ENCODE measurements at regions not wholly inside any gene's neighbourhood (a gene's known extent, or its start where the extent isn't known, plus 50 kb on each side); places are given as distances from the start of the nearest gene placed in this dataset.

DNA sequence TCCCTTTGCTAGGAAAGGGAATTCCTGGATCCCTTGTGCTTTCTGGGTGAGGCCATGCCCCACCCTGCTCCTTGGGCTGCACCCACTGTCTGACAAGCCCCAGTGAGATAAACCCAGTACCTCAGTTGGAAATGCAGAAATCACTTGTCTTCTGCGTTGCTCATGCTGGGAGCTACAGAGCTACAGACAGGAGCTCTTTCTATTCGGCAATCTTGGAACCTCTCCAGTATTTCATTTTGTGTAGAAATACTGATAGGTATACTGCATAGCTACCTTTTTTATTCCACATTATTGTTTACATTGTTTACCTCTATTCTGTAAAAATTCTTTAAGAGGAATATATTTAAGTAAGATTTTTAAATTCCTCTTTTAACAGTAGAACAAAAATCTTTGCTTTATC is 302.5 kb upstream of the SLITRK5 start:
- Histone ChIP-seq H3K27me3 (ENCODE audit: insufficient read depth in 3 of 3, low read length in 2 of 3) (no peaks in the 10 kb centered on the region), H3K36me3 (ENCODE audit: insufficient read depth in 1 of 2, low read depth in 1 of 2) (no peaks in the 10 kb centered on the region), H3K4me3 (no peak overlapping the region), H3K27ac (no peak overlapping the region), H3K9me3 (no peaks in the 10 kb centered on the region), H3K4me1 (no peaks in the 10 kb centered on the region)
- TF ChIP-seq, protein P1, sequence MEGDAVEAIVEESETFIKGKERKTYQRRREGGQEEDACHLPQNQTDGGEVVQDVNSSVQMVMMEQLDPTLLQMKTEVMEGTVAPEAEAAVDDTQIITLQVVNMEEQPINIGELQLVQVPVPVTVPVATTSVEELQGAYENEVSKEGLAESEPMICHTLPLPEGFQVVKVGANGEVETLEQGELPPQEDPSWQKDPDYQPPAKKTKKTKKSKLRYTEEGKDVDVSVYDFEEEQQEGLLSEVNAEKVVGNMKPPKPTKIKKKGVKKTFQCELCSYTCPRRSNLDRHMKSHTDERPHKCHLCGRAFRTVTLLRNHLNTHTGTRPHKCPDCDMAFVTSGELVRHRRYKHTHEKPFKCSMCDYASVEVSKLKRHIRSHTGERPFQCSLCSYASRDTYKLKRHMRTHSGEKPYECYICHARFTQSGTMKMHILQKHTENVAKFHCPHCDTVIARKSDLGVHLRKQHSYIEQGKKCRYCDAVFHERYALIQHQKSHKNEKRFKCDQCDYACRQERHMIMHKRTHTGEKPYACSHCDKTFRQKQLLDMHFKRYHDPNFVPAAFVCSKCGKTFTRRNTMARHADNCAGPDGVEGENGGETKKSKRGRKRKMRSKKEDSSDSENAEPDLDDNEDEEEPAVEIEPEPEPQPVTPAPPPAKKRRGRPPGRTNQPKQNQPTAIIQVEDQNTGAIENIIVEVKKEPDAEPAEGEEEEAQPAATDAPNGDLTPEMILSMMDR (IDR thresholded peaks at IDR 0.05) = no peak
- DNase-seq (no peak), ATAC-seq (no peak)
- 94 to 97% (median 94%) methylated on average over 2 of the region's 2 CpGs for WGBS, 3 donors
- intact Hi-C loops (cut with DNase I) = no loop called here

DNA sequence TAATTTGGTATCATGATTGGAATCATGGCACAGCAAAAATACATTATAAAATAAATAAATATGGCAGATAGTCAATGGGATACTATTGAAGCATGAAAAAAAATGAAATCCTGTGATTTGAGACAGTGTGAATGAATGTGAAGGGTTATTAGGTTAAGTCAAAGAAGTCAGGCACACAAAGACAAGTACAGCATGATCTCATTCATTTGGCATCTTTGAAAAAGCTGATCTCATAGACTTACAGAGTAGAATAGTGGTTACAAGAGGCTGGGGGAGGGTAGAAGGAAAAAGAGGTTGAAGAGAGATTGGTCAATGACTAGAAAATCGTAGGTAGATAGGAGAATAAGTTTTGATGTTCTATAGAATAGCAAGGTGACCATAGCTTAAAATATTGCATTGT is 295.1 kb upstream of the SLITRK5 start:
- no peak for DNase-seq
- no peak for ATAC-seq
- no peak overlapping the region for H3K4me3 ChIP-seq
- no peak overlapping the region for H3K27ac ChIP-seq
- no peaks in the 10 kb centered on the region for H3K27me3 ChIP-seq (ENCODE audit: insufficient read depth in 3 of 3, low read length in 2 of 3)
- WGBS, 3 donors = 82 to 93% (median 86%) methylated on average over 1 of the region's 1 CpG
- no peaks in the 10 kb centered on the region for H3K4me1 ChIP-seq
- H3K36me3 ChIP-seq (ENCODE audit: insufficient read depth in 1 of 2, low read depth in 1 of 2) = no peaks in the 10 kb centered on the region
- TF ChIP-seq, protein P1 (IDR thresholded peaks at IDR 0.05) = no peak
- intact Hi-C loops (cut with DNase I) = no loop called here
- H3K9me3 ChIP-seq = no peaks in the 10 kb centered on the region

DNA sequence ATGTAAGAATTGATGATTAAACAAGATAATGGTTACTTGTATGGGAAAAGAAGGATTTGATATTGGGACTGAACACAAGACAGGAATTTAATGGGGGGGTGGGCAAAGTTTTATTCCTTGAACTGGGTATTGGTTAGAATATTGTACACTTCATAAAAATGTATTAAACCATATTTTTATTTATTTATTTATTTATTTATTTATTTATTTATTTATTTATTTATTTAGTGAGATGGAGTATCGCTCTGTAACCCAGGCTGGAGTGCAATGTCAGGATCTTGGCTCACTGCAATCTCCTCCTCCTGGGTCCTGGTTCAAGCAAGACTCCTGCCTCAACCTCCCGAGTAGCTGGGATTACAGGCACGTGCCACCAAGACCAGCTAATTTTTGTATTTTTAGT is 287.1 kb upstream of the SLITRK5 start:
- 91 to 98% (median 92%) methylated on average over 3 of the region's 3 CpGs for WGBS, 3 donors
- intact Hi-C loops (cut with DNase I) = no loop called here

DNA sequence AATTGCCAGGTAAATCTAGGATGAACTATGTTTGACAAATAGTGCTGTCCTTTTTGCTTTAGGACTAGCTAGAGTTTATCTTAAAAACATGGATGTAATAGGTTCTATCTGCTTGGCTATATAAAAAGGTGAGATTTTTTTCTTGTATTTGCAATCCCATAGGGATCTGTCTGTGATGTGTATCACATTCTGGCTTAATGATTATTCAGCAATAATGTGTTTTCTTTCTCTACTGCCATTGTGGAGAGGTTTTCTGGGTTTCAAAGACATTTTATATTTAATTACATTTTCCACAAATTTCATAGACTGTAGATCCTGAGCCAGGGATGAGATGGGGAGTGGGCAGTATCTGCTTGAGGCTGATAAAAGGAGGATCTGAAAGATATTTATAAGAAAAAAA is 277.8 kb upstream of the SLITRK5 start:
- Histone ChIP-seq H3K9me3 (no peaks in the 10 kb centered on the region), H3K36me3 (ENCODE audit: insufficient read depth in 1 of 2, low read depth in 1 of 2) (no peaks in the 10 kb centered on the region), H3K27ac (no peak overlapping the region), H3K4me3 (no peak overlapping the region), H3K4me1 (no peaks in the 10 kb centered on the region), H3K27me3 (ENCODE audit: insufficient read depth in 3 of 3, low read length in 2 of 3) (no peaks in the 10 kb centered on the region)
- DNase-seq (no peak), ATAC-seq (no peak)
- TF ChIP-seq, protein P1 (IDR thresholded peaks at IDR 0.05) = no peak
- intact Hi-C loops (cut with DNase I) = no loop called here

More for the DNA sequence above, 287.1 kb upstream of the SLITRK5 start:
- Histone ChIP-seq H3K9me3 (no peaks in the 10 kb centered on the region), H3K4me1 (no peaks in the 10 kb centered on the region), H3K4me3 (no peak overlapping the region), H3K36me3 (ENCODE audit: insufficient read depth in 1 of 2, low read depth in 1 of 2) (no peaks in the 10 kb centered on the region), H3K27me3 (ENCODE audit: insufficient read depth in 3 of 3, low read length in 2 of 3) (no peaks in the 10 kb centered on the region), H3K27ac (no peak overlapping the region)
- no peak for ATAC-seq
- TF ChIP-seq, protein P1 (IDR thresholded peaks at IDR 0.05) = no peak
- no peak for DNase-seq

DNA sequence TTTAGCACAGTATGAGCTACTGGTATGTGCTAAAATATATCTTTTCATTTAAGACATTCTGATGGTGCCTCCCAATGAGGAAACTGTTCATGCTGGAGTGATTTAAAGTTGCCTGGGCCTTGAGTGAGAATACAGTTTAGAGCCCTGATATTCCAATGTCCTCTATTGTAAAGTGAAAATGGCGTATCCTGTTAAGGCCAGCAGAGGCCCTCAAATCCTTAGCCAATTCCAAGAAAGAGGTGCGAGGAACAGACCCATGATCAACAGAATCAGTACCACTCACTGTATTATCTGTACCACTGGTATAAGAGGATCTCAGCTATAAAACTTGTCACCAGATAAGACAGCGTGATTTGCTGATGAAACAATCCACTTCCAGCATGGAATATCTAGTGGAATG is 273.1 kb upstream of the SLITRK5 start:
- Histone ChIP-seq H3K36me3 (ENCODE audit: insufficient read depth in 1 of 2, low read depth in 1 of 2) (no peaks in the 10 kb centered on the region), H3K27ac (no peak overlapping the region), H3K4me1 (no peaks in the 10 kb centered on the region), H3K27me3 (ENCODE audit: insufficient read depth in 3 of 3, low read length in 2 of 3) (no peaks in the 10 kb centered on the region), H3K9me3 (no peaks in the 10 kb centered on the region), H3K4me3 (no peak overlapping the region)
- TF ChIP-seq, protein P1 (IDR thresholded peaks at IDR 0.05) = no peak
- no peak for DNase-seq
- WGBS, 3 donors = 81 to 85% (median 82%) methylated on average over 3 of the region's 3 CpGs
- ATAC-seq = no peak
- intact Hi-C loops (cut with DNase I) = no loop called here
